Vagina (tissue), 2 donors: ENCODE measurements at regions not wholly inside any gene's neighbourhood (a gene's known extent, or its start where the extent isn't known, plus 50 kb on each side); places are given as distances from the start of the nearest gene placed in this dataset.

Source experiments
- POLR2A ChIP-seq, 2 donors: fragments of 450-650 bp; IDR thresholded peaks; one replicate each; pipeline ENCODE4 v1.6.1; 2017; ENCODE audit warnings: antibody characterized with exemption in 2 of 2, mild to moderate bottlenecking in 2 of 2, moderate library complexity in 2 of 2
- POLR2AphosphoS5 ChIP-seq, 2 donors: sonication (generic); formaldehyde crosslinking; IDR thresholded peaks; one replicate each; pipeline ENCODE4 v1.9.0; 2017; ENCODE audit warnings: antibody characterized with exemption in 2 of 2, mild to moderate bottlenecking in 2 of 2, low read depth in 1 of 2; ENCODE audit not compliant: insufficient read depth in 1 of 2
- TF ChIP-seq, protein P1 (sequence below), 3 experiments: fragments of 450-650 bp in 2 of 3; fragments of 200-600 bp in 1 of 3; sonication (generic) in 1 of 3; IDR thresholded peaks; one replicate each; pipeline ENCODE4 v1.5.1; 2017 to 2019; ENCODE audit warnings: antibody characterized with exemption in 3 of 3, mild to moderate bottlenecking in 2 of 3, moderate library complexity in 2 of 3

- TF ChIP-seq, protein P1, sequence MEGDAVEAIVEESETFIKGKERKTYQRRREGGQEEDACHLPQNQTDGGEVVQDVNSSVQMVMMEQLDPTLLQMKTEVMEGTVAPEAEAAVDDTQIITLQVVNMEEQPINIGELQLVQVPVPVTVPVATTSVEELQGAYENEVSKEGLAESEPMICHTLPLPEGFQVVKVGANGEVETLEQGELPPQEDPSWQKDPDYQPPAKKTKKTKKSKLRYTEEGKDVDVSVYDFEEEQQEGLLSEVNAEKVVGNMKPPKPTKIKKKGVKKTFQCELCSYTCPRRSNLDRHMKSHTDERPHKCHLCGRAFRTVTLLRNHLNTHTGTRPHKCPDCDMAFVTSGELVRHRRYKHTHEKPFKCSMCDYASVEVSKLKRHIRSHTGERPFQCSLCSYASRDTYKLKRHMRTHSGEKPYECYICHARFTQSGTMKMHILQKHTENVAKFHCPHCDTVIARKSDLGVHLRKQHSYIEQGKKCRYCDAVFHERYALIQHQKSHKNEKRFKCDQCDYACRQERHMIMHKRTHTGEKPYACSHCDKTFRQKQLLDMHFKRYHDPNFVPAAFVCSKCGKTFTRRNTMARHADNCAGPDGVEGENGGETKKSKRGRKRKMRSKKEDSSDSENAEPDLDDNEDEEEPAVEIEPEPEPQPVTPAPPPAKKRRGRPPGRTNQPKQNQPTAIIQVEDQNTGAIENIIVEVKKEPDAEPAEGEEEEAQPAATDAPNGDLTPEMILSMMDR (IDR thresholded peaks at IDR 0.05) = no peak
- no peak for TF ChIP-seq POLR2AphosphoS5 (IDR thresholded peaks at IDR 0.05; ENCODE audit: insufficient read depth in 1 of 2, low read depth in 1 of 2)
- TF ChIP-seq POLR2A (IDR thresholded peaks at IDR 0.05) = no peak
Measured at GRCh38 chr1:65062339-65062738, 85.7 kb upstream of the AK4 start.
